GM13976 (cell line): ENCODE measurements at regions not wholly inside any gene's neighbourhood (a gene's known extent, or its start where the extent isn't known, plus 50 kb on each side); places are given as distances from the start of the nearest gene placed in this dataset.

ENCODE experiments used
- DNase-seq: peaks from one replicate; pipeline ENCODE4 v3.0.0; 2012; ENCODE audit warnings: low spot score
- in situ Hi-C: fragments of 300-500 bp; cut with MboI; formaldehyde crosslinking; loops from one replicate; pipeline ENCODE4 v1.12.0; 2022; ENCODE audit warnings: low sequenced_read_pairs, mixed read lengths, inconsistent platforms; ENCODE audit not compliant: unreplicated experiment
- TF ChIP-seq, protein P1 (sequence below): IDR thresholded peaks from 2 replicates; pipeline ENCODE4 v1.5.1; 2012; ENCODE audit warnings: borderline replicate concordance, mild to moderate bottlenecking; ENCODE audit not compliant: insufficient read depth; ENCODE audit errors: extremely low read depth, missing control alignments, control extremely low read depth

DNA sequence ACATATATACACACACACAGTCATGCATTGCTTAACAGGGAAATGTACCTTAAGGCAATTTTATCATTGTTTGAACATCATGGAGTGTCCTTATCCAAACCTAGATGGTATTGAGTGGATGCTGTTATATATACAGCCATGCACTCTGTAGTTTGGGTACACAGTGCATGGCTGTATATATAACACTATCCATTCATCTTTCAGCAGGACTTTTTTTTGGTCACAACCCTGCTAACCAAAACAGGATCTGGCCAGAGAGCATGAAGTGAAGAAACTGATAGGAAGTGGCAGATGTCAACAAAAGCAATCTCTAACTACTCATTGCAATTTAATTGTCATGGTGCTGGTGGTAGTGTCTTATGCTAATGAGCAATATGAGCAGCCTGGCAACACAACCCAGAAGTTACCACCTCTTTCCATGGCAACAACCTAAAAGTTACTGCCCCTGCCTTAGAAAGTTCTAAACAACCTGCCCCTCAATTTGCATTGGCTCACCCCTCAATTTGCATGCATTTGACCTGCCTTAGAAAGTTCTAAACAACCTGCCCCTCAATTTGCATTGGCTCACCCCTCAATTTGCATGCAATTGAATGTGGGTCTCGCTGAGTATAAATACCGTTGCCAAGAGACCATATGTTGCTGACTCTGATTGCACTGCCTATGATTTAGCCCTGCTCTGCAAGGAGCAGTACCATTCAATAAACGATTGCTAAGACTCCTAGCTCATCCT is 434.9 kb downstream of the DSEL start:
- in situ Hi-C loops: no loop called here
- DNase-seq: no peak
- TF ChIP-seq, protein P1, sequence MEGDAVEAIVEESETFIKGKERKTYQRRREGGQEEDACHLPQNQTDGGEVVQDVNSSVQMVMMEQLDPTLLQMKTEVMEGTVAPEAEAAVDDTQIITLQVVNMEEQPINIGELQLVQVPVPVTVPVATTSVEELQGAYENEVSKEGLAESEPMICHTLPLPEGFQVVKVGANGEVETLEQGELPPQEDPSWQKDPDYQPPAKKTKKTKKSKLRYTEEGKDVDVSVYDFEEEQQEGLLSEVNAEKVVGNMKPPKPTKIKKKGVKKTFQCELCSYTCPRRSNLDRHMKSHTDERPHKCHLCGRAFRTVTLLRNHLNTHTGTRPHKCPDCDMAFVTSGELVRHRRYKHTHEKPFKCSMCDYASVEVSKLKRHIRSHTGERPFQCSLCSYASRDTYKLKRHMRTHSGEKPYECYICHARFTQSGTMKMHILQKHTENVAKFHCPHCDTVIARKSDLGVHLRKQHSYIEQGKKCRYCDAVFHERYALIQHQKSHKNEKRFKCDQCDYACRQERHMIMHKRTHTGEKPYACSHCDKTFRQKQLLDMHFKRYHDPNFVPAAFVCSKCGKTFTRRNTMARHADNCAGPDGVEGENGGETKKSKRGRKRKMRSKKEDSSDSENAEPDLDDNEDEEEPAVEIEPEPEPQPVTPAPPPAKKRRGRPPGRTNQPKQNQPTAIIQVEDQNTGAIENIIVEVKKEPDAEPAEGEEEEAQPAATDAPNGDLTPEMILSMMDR: no peak

DNA sequence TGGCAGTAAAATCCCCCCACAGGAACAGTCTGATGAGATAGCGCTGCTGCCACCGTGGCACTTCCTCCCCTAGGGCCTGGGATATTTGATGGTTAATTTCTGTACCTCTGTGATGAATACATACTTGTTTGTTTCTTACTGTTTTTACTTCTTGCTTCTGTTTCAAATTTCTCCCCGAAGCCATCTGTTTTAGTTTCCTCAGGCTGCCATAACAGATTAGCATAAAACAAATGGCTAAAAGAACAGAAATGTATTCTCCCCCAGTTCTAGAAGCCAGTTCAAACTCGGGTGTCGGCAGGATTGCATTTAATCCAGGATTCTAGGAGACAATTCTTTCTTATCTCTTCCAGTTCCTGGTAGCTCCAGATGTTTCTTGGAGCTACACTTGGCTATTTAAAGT is 435.9 kb downstream of the DSEL start:
- in situ Hi-C loops: no loop called here
- TF ChIP-seq, protein P1: no peak
- no peak for DNase-seq

DNA sequence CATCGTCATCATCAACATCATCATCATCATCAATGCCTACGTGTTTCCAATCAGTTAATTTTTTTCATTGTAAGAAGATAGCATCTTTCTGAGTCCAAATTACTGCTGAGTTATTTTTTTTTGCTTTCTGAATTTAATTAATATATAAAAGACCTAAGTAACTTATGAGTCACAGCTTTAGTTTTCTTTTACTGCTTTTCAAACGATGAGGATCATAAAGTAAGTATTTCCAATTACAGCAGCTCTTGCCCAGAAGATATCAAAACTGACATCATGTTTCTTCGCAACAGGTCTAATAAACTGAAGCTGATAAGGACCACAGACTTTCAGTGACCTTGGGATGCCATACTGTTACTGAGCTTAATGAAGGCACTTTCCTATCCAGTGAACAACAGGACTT is 442.2 kb downstream of the DSEL start:
- no peak for DNase-seq
- in situ Hi-C loops: no loop called here
- TF ChIP-seq, protein P1: no peak

DNA sequence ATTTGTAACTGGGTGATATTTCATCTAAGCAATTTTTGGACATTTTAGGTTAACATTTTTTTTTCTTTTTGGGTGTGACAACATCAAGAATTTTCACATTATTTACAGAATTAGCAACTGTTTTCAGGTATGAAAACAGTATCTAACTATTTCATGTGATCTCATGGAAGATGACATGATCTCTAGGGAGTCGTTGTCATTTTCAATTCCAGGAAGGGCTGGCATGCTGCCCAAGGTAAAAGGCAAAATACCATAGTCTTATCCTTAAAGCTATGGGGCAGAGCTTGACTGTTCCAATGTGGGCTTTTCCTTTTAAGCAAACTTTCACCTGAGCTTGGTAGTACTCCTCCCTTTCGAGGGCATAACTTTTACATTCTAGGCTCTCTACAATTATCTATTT is 443.7 kb downstream of the DSEL start:
- in situ Hi-C loops: no loop called here
- DNase-seq: no peak

DNA sequence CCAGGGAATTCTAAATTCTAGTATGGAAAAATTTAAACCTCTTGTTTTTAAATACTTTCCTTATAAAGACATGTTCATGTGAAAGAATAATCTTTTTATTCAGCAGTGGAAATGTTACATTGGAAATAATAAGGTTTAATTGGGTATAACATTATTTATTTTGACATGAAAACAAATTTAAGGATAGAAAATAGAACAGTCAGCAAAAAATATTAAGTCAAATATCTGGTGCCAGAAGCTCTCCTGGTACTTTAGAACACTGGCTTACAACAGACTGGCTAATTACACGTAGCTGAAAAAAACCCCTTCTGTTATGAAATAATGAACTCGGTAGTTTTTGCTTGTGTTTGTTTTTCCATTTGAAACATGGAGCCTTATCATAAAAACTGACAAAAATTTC is 447.9 kb downstream of the DSEL start:
- in situ Hi-C loops: no loop called here
- TF ChIP-seq, protein P1: no peak

More for the DNA sequence above, 443.7 kb downstream of the DSEL start:
- TF ChIP-seq, protein P1: no peak

DNA sequence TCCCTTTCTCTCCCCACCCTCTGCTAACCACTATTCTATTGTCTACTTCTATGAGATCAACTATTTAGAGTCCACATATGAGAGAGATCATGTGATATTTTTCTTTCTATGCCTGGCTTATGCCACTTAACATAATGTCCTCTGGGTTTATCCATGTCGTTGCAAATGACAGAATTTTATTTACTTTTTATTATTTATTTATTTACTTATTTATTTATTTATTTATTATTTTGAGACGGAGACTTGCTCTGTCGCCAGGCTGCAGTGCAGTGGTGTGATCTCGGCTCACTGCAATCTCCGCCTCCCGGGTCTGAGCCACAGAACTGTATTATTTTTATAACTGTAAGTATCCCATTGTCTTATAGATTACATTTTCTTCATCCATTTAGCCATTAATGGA is 443.4 kb upstream of the CDH19 start:
- DNase-seq: no peak
- TF ChIP-seq, protein P1: no peak
- in situ Hi-C loops: no loop called here

More for the DNA sequence above, 447.9 kb downstream of the DSEL start:
- no peak for DNase-seq
